Ishikawa (cell line): ENCODE measurements at regions not wholly inside any gene's neighbourhood (a gene's known extent, or its start where the extent isn't known, plus 50 kb on each side); places are given as distances from the start of the nearest gene placed in this dataset.

ENCODE experiments used
- ZBTB7A ChIP-seq: IDR thresholded peaks from 2 replicates; pipeline ENCODE4 v1.6.1; 2012; ENCODE audit warnings: low read depth
- TF ChIP-seq, protein P1 (sequence below): IDR thresholded peaks from 2 replicates; pipeline ENCODE4 v1.6.1; 2012; ENCODE audit warnings: low read depth, mild to moderate bottlenecking

GRCh38 chr9:23319092-23319491, 506.9 kb downstream of the ELAVL2 start:
- no peak for TF ChIP-seq ZBTB7A
- TF ChIP-seq, protein P1, sequence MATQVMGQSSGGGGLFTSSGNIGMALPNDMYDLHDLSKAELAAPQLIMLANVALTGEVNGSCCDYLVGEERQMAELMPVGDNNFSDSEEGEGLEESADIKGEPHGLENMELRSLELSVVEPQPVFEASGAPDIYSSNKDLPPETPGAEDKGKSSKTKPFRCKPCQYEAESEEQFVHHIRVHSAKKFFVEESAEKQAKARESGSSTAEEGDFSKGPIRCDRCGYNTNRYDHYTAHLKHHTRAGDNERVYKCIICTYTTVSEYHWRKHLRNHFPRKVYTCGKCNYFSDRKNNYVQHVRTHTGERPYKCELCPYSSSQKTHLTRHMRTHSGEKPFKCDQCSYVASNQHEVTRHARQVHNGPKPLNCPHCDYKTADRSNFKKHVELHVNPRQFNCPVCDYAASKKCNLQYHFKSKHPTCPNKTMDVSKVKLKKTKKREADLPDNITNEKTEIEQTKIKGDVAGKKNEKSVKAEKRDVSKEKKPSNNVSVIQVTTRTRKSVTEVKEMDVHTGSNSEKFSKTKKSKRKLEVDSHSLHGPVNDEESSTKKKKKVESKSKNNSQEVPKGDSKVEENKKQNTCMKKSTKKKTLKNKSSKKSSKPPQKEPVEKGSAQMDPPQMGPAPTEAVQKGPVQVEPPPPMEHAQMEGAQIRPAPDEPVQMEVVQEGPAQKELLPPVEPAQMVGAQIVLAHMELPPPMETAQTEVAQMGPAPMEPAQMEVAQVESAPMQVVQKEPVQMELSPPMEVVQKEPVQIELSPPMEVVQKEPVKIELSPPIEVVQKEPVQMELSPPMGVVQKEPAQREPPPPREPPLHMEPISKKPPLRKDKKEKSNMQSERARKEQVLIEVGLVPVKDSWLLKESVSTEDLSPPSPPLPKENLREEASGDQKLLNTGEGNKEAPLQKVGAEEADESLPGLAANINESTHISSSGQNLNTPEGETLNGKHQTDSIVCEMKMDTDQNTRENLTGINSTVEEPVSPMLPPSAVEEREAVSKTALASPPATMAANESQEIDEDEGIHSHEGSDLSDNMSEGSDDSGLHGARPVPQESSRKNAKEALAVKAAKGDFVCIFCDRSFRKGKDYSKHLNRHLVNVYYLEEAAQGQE, result no peak
